PC-9 (cell line): ENCODE measurements at regions not wholly inside any gene's neighbourhood (a gene's known extent, or its start where the extent isn't known, plus 50 kb on each side); places are given as distances from the start of the nearest gene placed in this dataset.

ENCODE experiments used
- CTCF ChIP-seq: fragments of 200-600 bp; sonication (generic); conservative IDR thresholded peaks from 2 replicates; pipeline ENCODE4 v1.6.1; 2017; ENCODE audit warnings: mixed run types, antibody characterized with exemption, mild to moderate bottlenecking, moderate library complexity
- EZH2 ChIP-seq: fragments of 200-600 bp; sonication (generic); IDR thresholded peaks from 2 replicates; pipeline ENCODE4 v1.8.0; 2017; ENCODE audit warnings: antibody characterized with exemption, low read depth

- no peak for TF ChIP-seq EZH2
- TF ChIP-seq CTCF: no peak
These were observed 618.7 kb downstream of the SI start for GRCh38 chr3:164459521-164460151.
